RPMI7951 (cell line): ENCODE measurements at regions not wholly inside any gene's neighbourhood (a gene's known extent, or its start where the extent isn't known, plus 50 kb on each side); places are given as distances from the start of the nearest gene placed in this dataset.

Experiments
- DNase-seq: peaks from one replicate; pipeline ENCODE4 v3.0.0-alpha.2; 2012; ENCODE audit warnings: low read depth

- DNase-seq = peak; percentile 16
These were observed 404.3 kb upstream of the NPVF start for GRCh38 chr7:25632616-25633015.

GRCh38 chr7:25633426-25634036 lies 405.2 kb upstream of the NPVF start:
- DNase-seq = no peak

- no peak for DNase-seq
These were observed 407.9 kb upstream of the NPVF start for GRCh38 chr7:25636168-25636567.

GRCh38 chr7:25636871-25637283 lies 408.6 kb upstream of the NPVF start:
- no peak for DNase-seq

GRCh38 chr7:25638068-25638467 lies 409.8 kb upstream of the NPVF start:
- no peak for DNase-seq

GRCh38 chr7:25638590-25639244 lies 410.4 kb upstream of the NPVF start:
- no peak for DNase-seq

- DNase-seq = no peak
These were observed 414.6 kb upstream of the NPVF start for GRCh38 chr7:25642849-25643248.

GRCh38 chr7:25643286-25643685 lies 415.0 kb upstream of the NPVF start:
- no peak for DNase-seq

- no peak for DNase-seq
These were observed 415.6 kb upstream of the NPVF start for GRCh38 chr7:25643770-25644394.

- no peak for DNase-seq
These were observed 418.6 kb upstream of the NPVF start for GRCh38 chr7:25646726-25647413.

- DNase-seq = peak; percentile 9
These were observed 419.6 kb upstream of the NPVF start for GRCh38 chr7:25647872-25648271.

GRCh38 chr7:25652366-25652765 lies 424.1 kb upstream of the NPVF start:
- no peak for DNase-seq

- no peak for DNase-seq
These were observed 425.1 kb upstream of the NPVF start for GRCh38 chr7:25653384-25653783.

- no peak for DNase-seq
These were observed 427.8 kb upstream of the NPVF start for GRCh38 chr7:25656071-25656470.

GRCh38 chr7:25656581-25657026 lies 428.3 kb upstream of the NPVF start:
- peak; percentile 62 for DNase-seq

- no peak for DNase-seq
These were observed 430.1 kb upstream of the NPVF start for GRCh38 chr7:25658375-25658774.

GRCh38 chr7:25659841-25660240 lies 431.6 kb upstream of the NPVF start:
- no peak for DNase-seq

GRCh38 chr7:25662841-25663800 lies 434.8 kb upstream of the NPVF start:
- no peak for DNase-seq

- no peak for DNase-seq
These were observed 435.6 kb upstream of the NPVF start for GRCh38 chr7:25663877-25664276.

- no peak for DNase-seq
These were observed 436.3 kb upstream of the NPVF start for GRCh38 chr7:25664593-25664992.

- no peak for DNase-seq
These were observed 437.1 kb upstream of the NPVF start for GRCh38 chr7:25665374-25665773.
